Endodermal cell (in vitro differentiated cells): ENCODE measurements at regions not wholly inside any gene's neighbourhood (a gene's known extent, or its start where the extent isn't known, plus 50 kb on each side); places are given as distances from the start of the nearest gene placed in this dataset.

Experiments used
- DNase-seq: peaks from one replicate; pipeline ENCODE4 v3.0.0-alpha.2; 2017
- H3K27ac ChIP-seq: 2 replicates; pipeline ENCODE4 v1.5.1; 2013; ENCODE audit warnings: mild to moderate bottlenecking, low read depth, low read length, moderate library complexity
- H3K27me3 ChIP-seq: 2 replicates; pipeline ENCODE4 v1.6.1; 2013; ENCODE audit warnings: mild to moderate bottlenecking, low read length, moderate library complexity; ENCODE audit not compliant: insufficient read depth, control insufficient read depth, poor library complexity, severe bottlenecking
- H3K36me3 ChIP-seq: 2 replicates; pipeline ENCODE4 v1.7.0; 2013; ENCODE audit warnings: mild to moderate bottlenecking, low read length, moderate library complexity; ENCODE audit not compliant: control insufficient read depth, insufficient read depth
- H3K4me1 ChIP-seq: one replicate; pipeline ENCODE4 v1.7.0; 2013; ENCODE audit warnings: low read length; ENCODE audit not compliant: control insufficient read depth, insufficient read depth
- H3K4me3 ChIP-seq: 2 replicates; pipeline ENCODE4 v1.5.1; 2013; ENCODE audit warnings: mild to moderate bottlenecking, low read length, moderate library complexity
- H3K9ac ChIP-seq: 2 replicates; pipeline ENCODE4 v1.6.1; 2013; ENCODE audit warnings: mild to moderate bottlenecking, low read length, moderate library complexity; ENCODE audit not compliant: poor library complexity, severe bottlenecking; ENCODE audit errors: extremely low read depth
- H3K9me3 ChIP-seq: 2 replicates; pipeline ENCODE4 v1.6.1; 2013; ENCODE audit warnings: mild to moderate bottlenecking, low read length, moderate library complexity; ENCODE audit not compliant: control insufficient read depth
- H3K27ac Mint-ChIP-seq: 2 replicates; pipeline ENCODE4 v1.8.0; 2020; ENCODE audit warnings: mixed read lengths
- H3K27me3 Mint-ChIP-seq: 2 replicates; pipeline ENCODE4 v1.8.0; 2021; ENCODE audit warnings: mild to moderate bottlenecking, mixed read lengths; ENCODE audit not compliant: insufficient read depth
- H3K36me3 Mint-ChIP-seq: 2 replicates; pipeline ENCODE4 v1.8.0; 2020; ENCODE audit warnings: low read depth, mixed read lengths
- H3K4me1 Mint-ChIP-seq: 2 replicates; pipeline ENCODE4 v1.8.0; 2020; ENCODE audit warnings: mixed read lengths
- H3K4me3 Mint-ChIP-seq: 2 replicates; pipeline ENCODE4 v1.8.0; 2020; ENCODE audit warnings: mild to moderate bottlenecking, moderate library complexity, mixed read lengths
- H3K9me3 Mint-ChIP-seq: 2 replicates; pipeline ENCODE4 v1.8.0; 2020; ENCODE audit warnings: mild to moderate bottlenecking, mixed read lengths
- WGBS, 2 experiments: methylation state at CpG; one replicate each; pipeline versions ENCODE4 v1.1.5 to v1.1.7; 2013; ENCODE audit warnings: missing lambda C conversion rate in 2 of 2, mixed read lengths in 1 of 2; ENCODE audit not compliant: insufficient coverage in 1 of 2, insufficient read length in 1 of 2; 5-methylcytosine and 5-hydroxymethylcytosine counted together
- TF ChIP-seq, protein P1 (sequence below): fragments of 200-600 bp; sonication (generic); conservative IDR thresholded peaks from 2 replicates; pipeline ENCODE4 v1.5.0; 2021; ENCODE audit warnings: antibody characterized with exemption, mild to moderate bottlenecking

DNA sequence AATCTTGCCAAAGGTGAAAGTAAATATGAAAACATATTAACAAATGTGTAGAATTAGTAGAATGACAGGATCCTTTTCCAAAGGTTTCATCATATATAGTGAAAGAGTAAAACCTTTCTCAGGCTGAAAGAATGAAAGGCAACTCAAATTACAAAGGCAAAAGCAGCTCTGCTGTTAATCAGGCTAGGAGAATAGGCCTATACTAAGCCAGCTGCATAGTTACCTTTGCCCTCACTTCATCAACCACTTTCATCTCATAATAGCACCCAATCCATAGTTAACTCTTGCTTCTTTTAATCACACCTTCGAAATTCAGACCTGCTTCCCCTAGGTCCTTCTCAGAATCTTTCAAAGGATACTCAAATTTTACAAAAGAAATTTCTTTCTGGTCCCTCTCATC, 1167.6 kb upstream of the ATXN8OS start:
- Histone ChIP-seq H3K9ac (no peak overlapping the region), H3K36me3 (no peaks in the 10 kb centered on the region), H3K27me3 (no peaks in the 10 kb centered on the region), H3K4me3 (no peak overlapping the region), H3K27ac (no peak overlapping the region), H3K4me1 (no peaks in the 10 kb centered on the region), H3K9me3 (no peaks in the 10 kb centered on the region)
- DNase-seq = no peak
- H3K4me1 Mint-ChIP-seq = peaks cover 11% of the 10 kb centered on the region
- peaks cover 4% of the 10 kb centered on the region for H3K9me3 Mint-ChIP-seq
- TF ChIP-seq, protein P1, sequence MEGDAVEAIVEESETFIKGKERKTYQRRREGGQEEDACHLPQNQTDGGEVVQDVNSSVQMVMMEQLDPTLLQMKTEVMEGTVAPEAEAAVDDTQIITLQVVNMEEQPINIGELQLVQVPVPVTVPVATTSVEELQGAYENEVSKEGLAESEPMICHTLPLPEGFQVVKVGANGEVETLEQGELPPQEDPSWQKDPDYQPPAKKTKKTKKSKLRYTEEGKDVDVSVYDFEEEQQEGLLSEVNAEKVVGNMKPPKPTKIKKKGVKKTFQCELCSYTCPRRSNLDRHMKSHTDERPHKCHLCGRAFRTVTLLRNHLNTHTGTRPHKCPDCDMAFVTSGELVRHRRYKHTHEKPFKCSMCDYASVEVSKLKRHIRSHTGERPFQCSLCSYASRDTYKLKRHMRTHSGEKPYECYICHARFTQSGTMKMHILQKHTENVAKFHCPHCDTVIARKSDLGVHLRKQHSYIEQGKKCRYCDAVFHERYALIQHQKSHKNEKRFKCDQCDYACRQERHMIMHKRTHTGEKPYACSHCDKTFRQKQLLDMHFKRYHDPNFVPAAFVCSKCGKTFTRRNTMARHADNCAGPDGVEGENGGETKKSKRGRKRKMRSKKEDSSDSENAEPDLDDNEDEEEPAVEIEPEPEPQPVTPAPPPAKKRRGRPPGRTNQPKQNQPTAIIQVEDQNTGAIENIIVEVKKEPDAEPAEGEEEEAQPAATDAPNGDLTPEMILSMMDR = no peak
- H3K36me3 Mint-ChIP-seq = no peaks in the 10 kb centered on the region
- H3K27me3 Mint-ChIP-seq = no peaks in the 10 kb centered on the region
- no peak overlapping the region for H3K27ac Mint-ChIP-seq
- 47 to 50% methylated on average over 1 of the region's 1 CpG for WGBS, 2 experiments
- no peak overlapping the region for H3K4me3 Mint-ChIP-seq

DNA sequence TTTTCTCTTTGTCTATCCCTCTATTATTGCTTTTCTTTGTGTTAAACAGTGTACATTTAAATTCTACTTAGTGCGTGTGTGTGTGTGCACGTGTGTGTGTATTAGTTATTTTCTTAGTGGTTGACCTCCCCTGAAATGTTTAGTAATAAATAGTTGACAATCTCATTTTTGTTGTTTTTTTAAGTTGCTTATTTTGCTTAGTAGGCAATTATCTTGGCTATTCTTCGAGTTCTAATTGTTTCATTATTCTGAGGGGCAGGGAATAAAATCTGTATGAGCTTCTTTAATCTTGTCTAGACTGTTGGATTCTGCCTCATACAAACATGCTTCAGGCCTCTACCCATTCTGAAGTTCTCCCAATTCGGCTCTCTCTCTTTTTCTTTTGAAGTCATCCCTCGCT, 1169.0 kb upstream of the ATXN8OS start:
- WGBS, 2 experiments = 88 to 100% methylated on average over 3 to 5 of the region's 5 CpGs

DNA sequence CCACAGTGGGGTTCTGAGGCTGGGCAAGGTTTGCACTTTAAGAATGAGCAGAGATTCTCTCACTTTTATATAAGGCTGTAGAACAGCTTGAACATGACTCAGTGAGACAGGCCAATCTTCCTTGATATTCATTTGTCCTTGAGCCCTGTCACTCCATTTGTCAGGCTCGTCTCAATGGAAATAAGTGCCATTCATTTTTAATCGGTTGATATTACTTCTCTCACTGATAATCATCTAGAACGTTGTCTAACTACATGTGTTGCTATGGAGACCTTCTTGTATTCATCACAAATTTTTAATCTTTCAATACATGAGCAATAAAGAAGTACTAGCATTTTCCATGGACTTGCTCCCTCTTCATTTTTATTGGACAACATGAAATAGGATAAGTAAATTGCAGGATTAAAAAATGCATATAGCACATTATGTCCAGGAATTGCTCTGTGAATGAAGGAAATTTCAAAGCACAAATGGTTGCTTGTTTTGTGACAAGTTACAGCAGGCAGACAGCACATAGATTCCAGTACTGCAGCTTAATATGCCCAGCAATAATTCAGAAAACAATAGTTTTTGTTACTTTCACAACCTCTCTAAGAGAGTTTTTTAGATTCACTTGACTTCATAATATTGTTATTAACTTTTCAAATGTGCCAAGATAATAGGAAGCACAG, 1178.4 kb upstream of the ATXN8OS start:
- WGBS, 2 experiments = 88 to 100% methylated on average over 3 of the region's 3 CpGs
- H3K36me3 Mint-ChIP-seq = peaks cover 3% of the 10 kb centered on the region
- no peak for DNase-seq
- Histone ChIP-seq H3K27ac (no peak overlapping the region), H3K4me1 (no peaks in the 10 kb centered on the region), H3K9ac (no peak overlapping the region), H3K27me3 (no peaks in the 10 kb centered on the region), H3K9me3 (no peaks in the 10 kb centered on the region), H3K4me3 (no peak overlapping the region), H3K36me3 (no peaks in the 10 kb centered on the region)
- H3K4me1 Mint-ChIP-seq = no peaks in the 10 kb centered on the region
- TF ChIP-seq, protein P1 = no peak
- no peak overlapping the region for H3K4me3 Mint-ChIP-seq
- H3K27me3 Mint-ChIP-seq = no peaks in the 10 kb centered on the region
- H3K9me3 Mint-ChIP-seq = peaks cover 5% of the 10 kb centered on the region
- no peak overlapping the region for H3K27ac Mint-ChIP-seq

More for the DNA sequence above, 1169.0 kb upstream of the ATXN8OS start:
- no peak overlapping the region for H3K27ac Mint-ChIP-seq
- Histone ChIP-seq H3K27me3 (no peaks in the 10 kb centered on the region), H3K36me3 (no peaks in the 10 kb centered on the region), H3K9ac (no peak overlapping the region), H3K9me3 (no peaks in the 10 kb centered on the region), H3K4me3 (no peak overlapping the region), H3K4me1 (no peaks in the 10 kb centered on the region), H3K27ac (no peak overlapping the region)
- peaks cover 3% of the 10 kb centered on the region for H3K9me3 Mint-ChIP-seq
- H3K27me3 Mint-ChIP-seq = no peaks in the 10 kb centered on the region
- H3K4me1 Mint-ChIP-seq = peaks cover 11% of the 10 kb centered on the region
- DNase-seq = no peak
- no peak overlapping the region for H3K4me3 Mint-ChIP-seq
- TF ChIP-seq, protein P1 = no peak
- no peaks in the 10 kb centered on the region for H3K36me3 Mint-ChIP-seq
